ENCODE measurements at regions not wholly inside any gene's neighbourhood (a gene's known extent, or its start where the extent isn't known, plus 50 kb on each side); places are given as distances from the start of the nearest gene placed in this dataset.
"Not testable (repeated sequence)": the region's sequence is repeated elsewhere in the genome, so short reads cannot be mapped to it uniquely, and the experiment has no call there.

GRCh38 chr1:47577303-47578025 lies 139.6 kb downstream of the FOXD2 start:
- no peak for DNase-seq

DNA sequence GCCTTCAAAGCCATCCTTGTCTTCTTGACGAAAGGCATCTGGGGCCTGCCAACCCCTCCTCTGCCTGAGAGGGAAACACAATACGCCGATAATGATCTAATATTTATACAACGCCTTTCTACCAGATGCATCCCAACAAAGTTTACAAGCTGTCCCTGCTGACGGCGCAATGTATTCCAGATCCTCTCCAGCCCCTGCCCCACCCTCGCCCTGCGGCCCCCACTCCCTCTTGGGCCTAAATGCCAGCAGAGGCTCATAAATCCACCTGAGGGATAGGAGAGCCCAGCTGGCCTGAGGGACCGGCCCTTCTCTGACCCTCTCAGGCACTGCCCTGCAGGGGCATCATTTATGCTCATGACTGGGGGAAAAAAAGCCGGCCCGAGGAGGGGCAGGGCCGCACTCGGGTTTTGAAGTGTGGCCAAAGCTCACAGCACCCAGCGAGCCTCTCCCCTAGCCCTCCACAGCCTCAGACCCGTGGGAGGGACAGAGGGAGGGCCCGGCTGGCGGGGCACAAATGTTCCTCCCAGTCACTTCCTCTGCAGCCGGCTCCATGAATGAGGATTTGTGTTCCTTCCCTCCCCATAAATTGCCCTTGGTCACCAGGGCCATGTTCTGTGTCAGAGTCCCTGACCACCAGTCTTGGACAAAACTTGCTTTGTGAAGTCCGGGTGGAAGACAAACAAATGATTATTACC lies 140.3 kb downstream of the FOXD2 start:
- no peak for DNase-seq

GRCh38 chr1:47578721-47579419 lies 141.0 kb downstream of the FOXD2 start:
- DNase-seq: no peak

DNA sequence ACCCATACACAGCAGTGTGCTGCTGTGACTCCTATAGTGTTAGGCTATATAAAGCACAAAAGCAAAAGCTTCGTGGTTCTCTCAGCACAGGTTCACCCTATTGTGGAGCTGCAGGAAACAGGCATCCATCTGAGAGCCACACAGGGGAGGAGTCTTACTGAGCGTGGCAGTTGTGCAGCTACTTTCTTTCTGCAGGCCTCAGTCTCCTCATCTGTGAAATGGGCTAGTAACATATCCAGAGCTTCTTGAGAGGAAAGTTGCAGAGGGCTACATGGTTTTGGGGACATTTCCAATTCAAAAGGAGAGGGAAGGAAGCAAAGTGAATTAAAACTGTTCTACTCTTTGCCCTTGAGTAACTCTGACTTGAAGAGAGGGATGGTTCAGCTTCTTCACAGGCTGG lies 142.0 kb downstream of the FOXD2 start:
- DNase-seq: no peak

DNA sequence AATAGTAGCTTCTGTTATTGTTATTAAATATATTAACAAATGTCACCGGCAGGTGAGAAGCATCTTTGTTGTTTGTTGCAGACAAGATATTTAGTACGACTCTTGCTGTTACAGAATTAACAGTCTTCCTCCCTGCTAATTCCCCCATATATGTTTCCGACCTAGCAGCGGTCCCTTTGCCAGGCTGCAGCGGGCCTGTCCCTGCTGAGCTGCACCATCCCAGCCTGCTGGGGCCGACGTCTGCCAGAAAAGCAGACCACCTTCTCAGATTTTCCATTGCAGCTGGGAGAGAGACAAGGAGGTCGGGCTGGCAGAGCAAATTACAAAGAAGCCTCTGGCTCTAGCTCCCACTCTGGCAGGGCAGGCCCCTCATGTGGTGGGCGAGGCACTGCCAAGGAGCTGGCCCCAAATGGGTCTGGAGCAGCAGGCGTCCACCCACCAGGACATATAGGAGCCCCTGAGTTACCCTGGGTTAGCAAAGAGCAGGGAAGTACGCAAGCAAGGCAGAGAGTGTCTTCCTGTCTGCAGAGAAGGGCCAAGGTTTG lies 142.7 kb downstream of the FOXD2 start:
- DNase-seq: no peak

GRCh38 chr1:47582891-47583608 lies 145.2 kb downstream of the FOXD2 start:
- no peak for DNase-seq

DNA sequence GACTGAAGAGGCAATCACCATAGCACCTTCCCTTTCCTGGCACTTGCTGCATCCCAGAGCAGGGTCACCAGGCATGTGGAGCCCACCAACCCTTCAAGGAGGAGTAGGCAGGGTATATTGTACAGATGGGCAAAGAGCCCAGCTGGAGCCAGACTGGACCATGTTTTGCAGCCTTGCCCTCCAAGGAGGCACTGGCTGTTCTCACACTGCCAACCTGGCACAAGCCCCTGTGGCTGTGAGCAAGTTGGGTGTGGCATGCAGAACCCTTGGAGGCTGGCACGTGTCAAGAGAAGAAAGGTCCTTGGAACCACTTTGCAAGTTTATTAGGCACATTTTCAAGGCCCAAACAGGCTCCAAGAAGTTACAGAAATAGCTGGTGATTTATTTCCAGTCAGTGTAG lies 146.4 kb downstream of the FOXD2 start:
- DNase-seq: no peak

DNA sequence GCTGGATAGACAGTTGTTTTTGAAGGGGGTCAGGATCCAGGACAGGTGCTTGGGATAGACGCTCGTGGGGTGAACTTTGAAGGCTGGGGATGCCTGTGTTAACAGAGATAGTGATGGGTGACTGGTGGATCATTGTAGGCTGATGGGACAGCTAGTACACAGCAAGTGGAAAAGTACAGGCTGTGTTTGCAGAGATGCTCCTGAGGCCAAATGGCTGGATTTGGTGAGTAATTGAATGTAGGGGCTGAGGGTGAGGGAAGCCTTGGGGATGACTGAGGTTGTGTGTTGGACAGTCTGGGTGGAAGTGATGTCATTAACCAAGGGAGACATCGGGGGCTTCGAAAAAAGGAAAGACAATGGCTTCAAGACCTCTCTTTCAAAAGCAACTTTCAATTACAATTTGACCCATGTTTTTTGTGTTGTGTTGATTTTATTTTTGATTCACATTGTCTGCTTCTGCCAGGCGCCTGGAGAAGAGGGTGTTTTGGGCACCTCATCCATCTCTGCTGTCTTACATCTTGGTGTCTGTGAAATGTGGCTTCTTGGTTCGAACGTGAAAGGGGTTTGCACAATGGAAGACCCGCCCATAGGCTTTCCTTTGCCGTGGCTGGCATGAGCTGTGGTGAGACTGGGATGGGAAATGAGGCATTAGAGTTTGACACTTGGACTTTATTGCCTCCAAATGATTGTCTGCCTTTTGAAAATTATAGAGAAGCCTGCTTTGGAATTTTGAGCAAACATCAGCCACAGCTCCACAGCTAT lies 147.5 kb downstream of the FOXD2 start:
- DNase-seq: no peak

DNA sequence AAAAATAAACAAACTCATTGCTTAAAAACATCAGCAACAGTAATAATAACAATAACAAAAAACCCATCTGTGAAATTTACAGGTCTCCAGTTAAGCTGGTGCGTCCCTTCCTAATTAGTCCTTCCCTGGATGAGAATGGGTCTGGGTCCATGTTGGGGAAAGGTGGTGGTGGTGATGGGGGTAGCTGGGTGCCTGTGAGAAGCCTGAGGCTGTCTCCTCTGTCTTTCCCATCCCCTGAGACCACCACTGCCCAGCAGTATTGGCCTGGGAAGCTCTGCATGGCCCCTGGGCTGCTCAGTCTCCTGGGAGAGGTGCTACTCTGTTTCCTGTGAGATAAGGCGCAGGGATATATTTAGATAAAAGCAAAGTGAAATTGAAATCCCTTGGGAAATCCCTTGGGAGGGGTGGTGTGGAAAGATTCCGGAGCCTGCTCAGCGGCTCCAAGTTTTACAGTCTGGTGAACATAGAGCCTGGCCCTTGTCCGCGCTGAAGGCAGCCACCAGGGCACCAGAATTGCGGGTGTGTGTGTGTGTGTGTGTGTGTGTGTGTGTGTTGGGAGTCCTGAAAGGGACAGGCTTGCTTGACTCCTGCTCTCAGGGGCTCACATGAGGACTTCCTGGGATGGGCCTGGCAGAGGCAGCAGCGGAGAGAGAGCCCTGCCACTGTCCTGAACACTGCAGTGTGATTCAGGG lies 150.2 kb downstream of the FOXD2 start:
- no peak for DNase-seq

DNA sequence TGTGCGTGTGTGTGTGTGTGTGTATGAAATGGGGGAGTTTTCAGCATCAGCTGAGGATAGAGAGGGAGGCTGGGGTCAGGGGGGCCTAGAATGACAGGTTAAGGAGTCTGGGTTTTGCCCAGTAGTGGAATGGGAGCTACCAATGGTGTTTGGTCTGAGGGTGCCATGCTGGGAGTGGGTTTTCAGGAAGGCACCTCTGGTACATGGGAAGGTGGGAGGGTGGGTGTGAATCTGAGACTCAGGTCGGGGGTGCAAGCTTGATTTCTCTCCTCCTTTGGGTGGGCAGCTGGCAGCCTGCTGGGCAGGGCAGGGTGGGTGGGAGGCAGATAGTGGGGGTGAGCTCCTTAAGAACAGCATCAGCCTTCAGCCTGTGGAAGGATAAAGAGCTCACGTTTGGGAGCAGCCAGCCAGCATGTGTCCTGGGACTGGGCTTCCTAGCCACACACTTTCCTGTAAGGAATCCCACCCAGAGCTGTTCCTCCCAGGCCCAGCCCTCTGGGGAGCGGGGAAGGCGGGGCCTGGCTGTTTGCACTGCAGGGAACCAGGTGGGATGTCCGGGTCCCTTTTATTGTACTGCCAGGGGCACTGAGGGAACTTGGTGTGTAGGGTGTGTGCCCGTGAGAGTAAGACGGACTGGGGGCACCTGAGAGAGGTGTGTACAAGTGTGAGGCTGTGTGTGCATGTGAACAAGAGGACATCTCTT lies 152.8 kb downstream of the FOXD2 start:
- no peak for DNase-seq

GRCh38 chr1:47591801-47592200 lies 154.0 kb downstream of the FOXD2 start:
- DNase-seq: no peak

DNA sequence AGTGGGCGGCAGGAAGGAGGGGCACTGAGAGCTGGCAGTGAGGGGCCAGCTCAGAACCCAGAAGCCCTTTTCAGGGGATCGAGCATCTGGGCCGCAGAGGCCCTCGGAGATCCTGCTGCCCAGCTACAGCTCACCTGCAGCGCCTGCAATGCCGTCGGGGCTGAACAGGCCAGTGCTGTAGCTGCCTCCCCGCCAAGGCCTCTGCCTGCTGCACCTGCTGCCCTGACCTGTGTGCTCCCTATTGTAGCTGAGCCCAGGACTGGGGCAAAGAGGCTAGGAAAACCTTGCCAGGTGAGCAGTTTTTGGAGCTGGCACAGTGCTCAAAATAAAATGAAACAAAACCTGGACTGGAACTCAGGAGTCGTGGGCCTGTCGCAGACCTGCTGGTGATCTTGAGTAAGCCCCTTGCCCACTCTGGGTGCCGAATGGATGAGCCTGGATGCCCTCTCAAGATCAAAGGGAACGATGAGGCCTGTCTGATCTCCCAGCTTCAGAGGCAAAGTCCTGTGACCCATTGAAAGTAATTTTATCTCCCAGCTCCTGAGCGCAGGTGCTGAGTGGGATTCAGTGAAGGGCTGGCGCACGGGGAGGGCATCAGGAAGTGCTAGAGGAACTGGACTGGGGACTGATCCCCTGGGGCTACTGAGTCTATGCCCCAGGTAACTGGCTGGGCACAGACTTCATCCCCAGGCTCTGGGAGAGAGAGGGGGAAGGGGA lies 154.6 kb downstream of the FOXD2 start:
- DNase-seq: no peak

GRCh38 chr1:47593013-47593568 lies 155.2 kb downstream of the FOXD2 start:
- DNase-seq: no peak

DNA sequence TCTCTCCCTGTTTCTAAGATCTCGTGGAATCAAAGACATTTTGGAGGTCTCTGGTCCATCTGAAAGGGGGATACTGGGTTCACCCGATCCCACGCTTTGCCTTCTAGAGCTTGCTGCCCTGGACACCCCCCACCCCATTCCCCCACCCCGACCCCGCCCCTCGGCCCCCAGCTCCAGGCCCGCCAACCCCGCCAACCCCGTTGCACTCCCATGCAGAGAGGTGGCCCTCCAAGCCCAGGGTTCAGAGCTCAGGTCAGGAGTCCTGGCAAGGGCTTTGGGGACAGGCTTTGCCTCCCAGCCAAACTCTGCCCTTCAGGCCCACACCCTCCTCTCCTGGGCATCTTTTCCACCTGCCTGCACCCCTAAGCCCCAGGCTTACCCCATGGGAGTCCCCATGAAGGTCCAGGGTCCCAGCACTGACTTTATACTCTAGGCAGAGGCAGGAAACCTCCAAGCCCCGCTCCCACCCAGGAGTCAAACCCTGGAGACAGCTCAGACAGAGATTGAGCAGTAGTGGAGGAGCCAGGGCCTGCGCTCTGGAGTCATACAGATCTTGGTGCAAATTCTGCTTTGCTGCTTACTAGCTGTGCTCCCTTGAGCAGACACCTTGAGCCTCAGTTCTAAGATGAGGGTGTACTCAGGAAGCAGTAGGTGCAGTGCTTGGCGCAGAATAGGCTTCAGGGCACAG lies 155.9 kb downstream of the FOXD2 start:
- no peak for DNase-seq

GRCh38 chr1:47594627-47595026 lies 156.8 kb downstream of the FOXD2 start:
- no peak for DNase-seq

DNA sequence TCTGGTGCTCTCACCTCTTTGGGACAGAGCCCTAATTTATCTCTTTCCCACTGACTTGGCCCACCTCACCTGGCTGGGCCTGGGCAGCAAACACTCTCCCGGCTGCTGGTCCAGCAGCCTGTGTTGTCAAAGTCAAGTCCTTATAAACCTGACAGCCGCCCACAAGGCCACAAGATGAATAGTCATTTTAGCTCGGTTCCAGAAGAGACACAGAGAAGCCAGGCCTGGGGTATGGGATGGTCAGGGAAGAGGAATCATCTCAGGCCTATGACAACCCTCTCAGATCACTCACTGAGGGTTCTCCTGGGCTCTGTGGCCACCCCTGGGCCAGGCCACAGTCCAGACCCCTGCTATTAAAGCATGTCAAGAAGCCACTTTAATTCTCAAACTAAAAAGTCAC lies 158.5 kb downstream of the FOXD2 start:
- DNase-seq: no peak

DNA sequence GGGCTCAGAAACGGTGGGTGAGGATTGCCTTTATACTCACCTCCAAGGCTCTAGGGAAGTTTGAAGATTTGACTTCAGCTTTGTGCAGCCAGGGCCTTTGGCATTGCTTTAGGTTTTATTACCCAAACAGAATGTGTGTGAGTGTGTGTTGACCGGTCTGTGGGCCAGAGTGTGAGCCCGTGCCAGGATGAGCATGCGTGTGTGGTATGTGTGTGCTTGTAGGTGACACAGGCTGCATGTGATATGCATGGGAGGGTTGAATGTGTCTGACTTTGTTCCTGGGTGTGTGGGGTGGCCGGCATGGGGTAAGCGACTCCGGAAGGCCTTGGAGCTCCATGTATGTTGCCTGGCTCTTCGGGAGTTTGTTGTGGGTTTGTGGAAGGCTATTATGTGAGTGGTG lies 160.5 kb downstream of the FOXD2 start:
- no peak for DNase-seq

GRCh38 chr1:47599777-47600176 lies 161.9 kb downstream of the FOXD2 start:
- no peak for DNase-seq

DNA sequence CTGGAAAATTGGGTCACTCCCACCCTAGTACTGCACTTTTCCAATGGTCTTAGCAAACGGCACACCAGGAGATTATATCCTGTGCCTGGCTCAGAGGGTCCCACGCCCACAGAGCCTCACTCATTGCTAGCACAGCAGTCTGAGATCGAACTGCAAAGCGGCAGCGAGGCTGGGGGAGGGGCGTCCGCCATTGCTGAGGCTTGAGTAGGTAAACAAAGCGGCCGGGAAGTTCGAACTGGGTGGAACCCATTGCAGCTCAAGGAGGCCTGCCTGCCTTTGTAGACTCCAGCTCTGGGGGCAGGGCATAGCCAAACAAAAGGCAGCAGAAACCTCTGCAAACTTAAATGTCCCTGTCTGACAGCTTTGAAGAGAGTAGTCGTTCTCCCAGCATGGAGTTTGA lies 164.6 kb downstream of the FOXD2 start:
- not testable (repeated sequence) for DNase-seq

Measured in activated T-cell treated with anti-CD3 and anti-CD28 coated beads, Interleukin-2, amount 50 U/mL, for 48 hours (primary cell).